ENCODE measurements at regions not wholly inside any gene's neighbourhood (a gene's known extent, or its start where the extent isn't known, plus 50 kb on each side); places are given as distances from the start of the nearest gene placed in this dataset.

- Histone ChIP-seq H3K36me3 (ENCODE audit: control insufficient read depth, low read length) (no peaks in the 10 kb centered on the region), H3K27me3 (ENCODE audit: control insufficient read depth, low read length) (no peaks in the 10 kb centered on the region), H4K20me1 (ENCODE audit: control insufficient read depth, insufficient read depth, low read depth, low read length) (no peaks in the 10 kb centered on the region), H3K9me3 (ENCODE audit: control insufficient read depth, insufficient read depth, low read length) (no peaks in the 10 kb centered on the region), H3K27ac (ENCODE audit: low read depth, low read length) (no peak overlapping the region), H3K9me2 (replicated peaks; ENCODE audit: control insufficient read depth, low read length) (no peaks in the 10 kb centered on the region), H3F3A (ENCODE audit: control insufficient read depth, insufficient read depth) (no peaks in the 10 kb centered on the region), H3K79me2 (ENCODE audit: control insufficient read depth, low read length) (no peaks in the 10 kb centered on the region), H3K4me3 (ENCODE audit: low read length) (no peak overlapping the region), H3K4me2 (ENCODE audit: low read length) (no peak overlapping the region), H3K4me1 (ENCODE audit: control insufficient read depth, low read length) (no peaks in the 10 kb centered on the region)
- TF ChIP-seq EZH2phosphoT487 (IDR thresholded peaks at IDR 0.05; ENCODE audit: borderline replicate concordance, low read length) (no peak), CTCF (IDR thresholded peaks at IDR 0.05; ENCODE audit: low read depth, low read length, poor library complexity, severe bottlenecking) (no peak)
Measured at GRCh38 chr13:74251778-74252519, 117.7 kb upstream of the KLF12 start.

GRCh38 chr13:74250738-74251190, 116.6 kb upstream of the KLF12 start:
- Histone ChIP-seq H3K4me1 (ENCODE audit: control insufficient read depth, low read length) (no peaks in the 10 kb centered on the region), H3K4me2 (ENCODE audit: low read length) (no peak overlapping the region), H3F3A (ENCODE audit: control insufficient read depth, insufficient read depth) (no peaks in the 10 kb centered on the region), H3K27me3 (ENCODE audit: control insufficient read depth, low read length) (no peaks in the 10 kb centered on the region), H3K36me3 (ENCODE audit: control insufficient read depth, low read length) (no peaks in the 10 kb centered on the region), H3K79me2 (ENCODE audit: control insufficient read depth, low read length) (no peaks in the 10 kb centered on the region), H3K27ac (ENCODE audit: low read depth, low read length) (no peak overlapping the region), H3K4me3 (ENCODE audit: low read length) (no peak overlapping the region), H3K9me2 (replicated peaks; ENCODE audit: control insufficient read depth, low read length) (no peaks in the 10 kb centered on the region), H4K20me1 (ENCODE audit: control insufficient read depth, insufficient read depth, low read depth, low read length) (no peaks in the 10 kb centered on the region), H3K9me3 (ENCODE audit: control insufficient read depth, insufficient read depth, low read length) (no peaks in the 10 kb centered on the region)
- TF ChIP-seq CTCF (IDR thresholded peaks at IDR 0.05; ENCODE audit: low read depth, low read length, poor library complexity, severe bottlenecking) (no peak), EZH2phosphoT487 (IDR thresholded peaks at IDR 0.05; ENCODE audit: borderline replicate concordance, low read length) (no peak)

DNA sequence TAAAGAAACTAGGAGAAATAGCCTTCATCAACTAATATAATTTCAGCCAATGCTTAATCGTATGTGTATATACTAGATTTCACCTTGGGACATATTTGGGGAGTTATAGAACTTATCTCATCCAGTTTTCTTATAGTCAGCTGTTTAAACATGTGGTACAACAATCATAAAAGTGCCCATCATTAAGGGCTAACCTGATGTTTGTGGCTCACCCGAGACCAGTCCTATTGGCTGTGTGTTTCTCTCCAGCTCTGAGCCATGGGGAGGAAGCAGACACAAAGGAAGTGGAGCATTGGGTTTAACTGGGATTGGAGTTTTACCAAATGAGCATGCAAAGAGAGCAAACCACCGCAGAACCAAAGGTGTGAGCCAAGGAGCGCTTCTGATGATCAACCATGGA, 114.3 kb upstream of the KLF12 start:
- Histone ChIP-seq H3F3A (ENCODE audit: control insufficient read depth, insufficient read depth) (no peaks in the 10 kb centered on the region), H3K4me3 (ENCODE audit: low read length) (no peak overlapping the region), H3K4me1 (ENCODE audit: control insufficient read depth, low read length) (no peaks in the 10 kb centered on the region), H3K36me3 (ENCODE audit: control insufficient read depth, low read length) (no peaks in the 10 kb centered on the region), H3K9me3 (ENCODE audit: control insufficient read depth, insufficient read depth, low read length) (no peaks in the 10 kb centered on the region), H3K27ac (ENCODE audit: low read depth, low read length) (no peak overlapping the region), H3K79me2 (ENCODE audit: control insufficient read depth, low read length) (no peaks in the 10 kb centered on the region), H4K20me1 (ENCODE audit: control insufficient read depth, insufficient read depth, low read depth, low read length) (no peaks in the 10 kb centered on the region), H3K27me3 (ENCODE audit: control insufficient read depth, low read length) (no peaks in the 10 kb centered on the region), H3K9me2 (replicated peaks; ENCODE audit: control insufficient read depth, low read length) (no peaks in the 10 kb centered on the region), H3K4me2 (ENCODE audit: low read length) (no peak overlapping the region)
- no peak for TF ChIP-seq CTCF (IDR thresholded peaks at IDR 0.05; ENCODE audit: low read depth, low read length, poor library complexity, severe bottlenecking)
- no peak for TF ChIP-seq EZH2phosphoT487 (IDR thresholded peaks at IDR 0.05; ENCODE audit: borderline replicate concordance, low read length)
